Neuronal stem cell (in vitro differentiated cells): ENCODE measurements at regions not wholly inside any gene's neighbourhood (a gene's known extent, or its start where the extent isn't known, plus 50 kb on each side); places are given as distances from the start of the nearest gene placed in this dataset.

ENCODE experiments used
- DNase-seq: peaks from one replicate; pipeline ENCODE4 v3.0.0-alpha.2; 2013; ENCODE audit warnings: low spot score
- H2AFZ ChIP-seq: one replicate; pipeline ENCODE4 v1.6.1; 2013; ENCODE audit warnings: mild to moderate bottlenecking, low read length, inconsistent platforms
- H2AK5ac ChIP-seq: 2 replicates; pipeline ENCODE4 v1.6.1; 2013; ENCODE audit warnings: low read depth, mild to moderate bottlenecking, inconsistent platforms, low read length, moderate library complexity, mixed read lengths
- H2BK120ac ChIP-seq: 2 replicates; pipeline ENCODE4 v1.6.1; 2013; ENCODE audit warnings: low read depth, mild to moderate bottlenecking, inconsistent platforms, low read length, moderate library complexity, mixed read lengths
- H2BK12ac ChIP-seq: one replicate; pipeline ENCODE4 v1.6.1; 2013; ENCODE audit warnings: low read length, inconsistent platforms
- H2BK15ac ChIP-seq: 2 replicates; pipeline ENCODE4 v1.6.1; 2013; ENCODE audit warnings: mild to moderate bottlenecking, low read length, inconsistent platforms, mixed read lengths
- H2BK5ac ChIP-seq: one replicate; pipeline ENCODE4 v1.6.1; 2013; ENCODE audit warnings: inconsistent platforms, mild to moderate bottlenecking, low read length, moderate library complexity
- H3K14ac ChIP-seq: one replicate; pipeline ENCODE4 v1.6.1; 2013; ENCODE audit warnings: low read length, inconsistent platforms
- H3K18ac ChIP-seq: 2 replicates; pipeline ENCODE4 v1.6.1; 2013; ENCODE audit warnings: low read length, inconsistent platforms
- H3K23ac ChIP-seq: 2 replicates; pipeline ENCODE4 v1.6.1; 2013; ENCODE audit warnings: low read depth, mild to moderate bottlenecking, mixed read lengths, low read length, inconsistent platforms; ENCODE audit not compliant: poor library complexity
- H3K27ac ChIP-seq: replicated peaks from 3 replicates; pipeline ENCODE4 v1.5.1; 2013; ENCODE audit warnings: low read length, inconsistent platforms
- H3K27me3 ChIP-seq, 3 experiments: 2 replicates each; pipeline ENCODE4 v1.6.1; 2013; ENCODE audit warnings: low read length in 3 of 3, mild to moderate bottlenecking in 2 of 3, inconsistent platforms in 1 of 3, low read depth in 1 of 3, mixed read lengths in 1 of 3, moderate library complexity in 1 of 3; ENCODE audit not compliant: control insufficient read depth in 3 of 3, insufficient read depth in 3 of 3
- H3K36me3 ChIP-seq, 2 donors: replicated peaks in 1 of 2; 2 replicates each; pipeline ENCODE4 v1.6.1; 2013; ENCODE audit warnings: low read length in 2 of 2; ENCODE audit not compliant: control insufficient read depth in 2 of 2, insufficient read depth in 2 of 2
- H3K4ac ChIP-seq: 2 replicates; pipeline ENCODE4 v1.6.1; 2013; ENCODE audit warnings: inconsistent platforms, mild to moderate bottlenecking, low read length, moderate library complexity
- H3K4me1 ChIP-seq, 2 donors: 1 replicate in 1 of 2; 2 replicates in 1 of 2; pipeline ENCODE4 v1.6.1; 2013; ENCODE audit warnings: low read length in 2 of 2, low read depth in 1 of 2; ENCODE audit not compliant: control insufficient read depth in 2 of 2, insufficient read depth in 1 of 2
- H3K4me2 ChIP-seq: one replicate; pipeline ENCODE4 v1.6.1; 2013; ENCODE audit warnings: mild to moderate bottlenecking, low read length, inconsistent platforms; ENCODE audit not compliant: insufficient read depth, poor library complexity, severe bottlenecking
- H3K4me3 ChIP-seq, 2 donors: 2 replicates each; pipeline ENCODE4 v1.5.1; 2013; ENCODE audit warnings: low read length in 2 of 2, mild to moderate bottlenecking in 2 of 2, inconsistent platforms in 1 of 2, moderate library complexity in 1 of 2
- H3K79me1 ChIP-seq: one replicate; pipeline ENCODE4 v1.6.1; 2013; ENCODE audit warnings: low read depth, mild to moderate bottlenecking, inconsistent platforms, low read length, moderate library complexity
- H3K9ac ChIP-seq: one replicate; pipeline ENCODE4 v1.6.1; 2013; ENCODE audit warnings: mild to moderate bottlenecking, low read depth, low read length, inconsistent platforms; ENCODE audit not compliant: poor library complexity
- H3K9me3 ChIP-seq, 2 donors: replicated peaks in 1 of 2; 2 replicates each; pipeline versions ENCODE3 to v1.6.1; 2013; ENCODE audit warnings: low read length in 2 of 2, mild to moderate bottlenecking in 2 of 2, inconsistent platforms in 1 of 2, low read depth in 1 of 2, mixed read lengths in 1 of 2, moderate library complexity in 1 of 2; ENCODE audit not compliant: control insufficient read depth in 2 of 2, insufficient read depth in 1 of 2
- H4K8ac ChIP-seq: one replicate; pipeline ENCODE4 v1.6.1; 2013; ENCODE audit warnings: low read depth, mild to moderate bottlenecking, inconsistent platforms, low read length, moderate library complexity
- H4K91ac ChIP-seq: one replicate; pipeline ENCODE4 v1.6.1; 2013; ENCODE audit warnings: low read length, low read depth, mild to moderate bottlenecking, inconsistent platforms; ENCODE audit not compliant: poor library complexity
- WGBS, 2 donors: extraction: QIAGEN DNeasy Blood & Tissue Kit; methylation state at CpG; one replicate each; pipeline ENCODE4 v1.1.7; 2013; ENCODE audit warnings: missing lambda C conversion rate in 2 of 2, mixed read lengths in 1 of 2; ENCODE audit not compliant: insufficient read length in 2 of 2, insufficient replicate concordance in 1 of 2; ENCODE audit errors: extremely low coverage in 2 of 2; 5-methylcytosine and 5-hydroxymethylcytosine counted together

GRCh38 chr1:102821707-102822106 lies 286.6 kb downstream of the COL11A1 start:
- Histone ChIP-seq H3K4me3 (no peak overlapping the region), H3K27me3 (no peaks in the 10 kb centered on the region), H3K23ac (no peak overlapping the region), H2BK120ac (no peak overlapping the region), H2BK15ac (no peak overlapping the region), H2AFZ (no peak overlapping the region), H4K8ac (no peak overlapping the region), H3K36me3 (no peaks in the 10 kb centered on the region), H3K9ac (no peak overlapping the region), H3K4ac (no peak overlapping the region), H2AK5ac (no peak overlapping the region), H2BK12ac (no peak overlapping the region), H3K4me1 (no peaks in the 10 kb centered on the region), H3K4me2 (no peak overlapping the region), H3K18ac (no peak overlapping the region), H3K9me3 (no peaks in the 10 kb centered on the region), H4K91ac (no peak overlapping the region), H3K14ac (no peak overlapping the region), H3K27ac (no peak overlapping the region), H2BK5ac (no peak overlapping the region), H3K79me1 (no peaks in the 10 kb centered on the region)
- WGBS, 2 donors, result no CpG with 5 or more reads among the region's 1 CpG
- DNase-seq, result no peak

- Histone ChIP-seq H2AK5ac (no peak overlapping the region), H2BK12ac (no peak overlapping the region), H3K27ac (no peak overlapping the region), H2AFZ (no peak overlapping the region), H3K14ac (no peak overlapping the region), H3K27me3 (no peaks in the 10 kb centered on the region), H3K79me1 (no peaks in the 10 kb centered on the region), H2BK15ac (no peak overlapping the region), H4K8ac (no peak overlapping the region), H3K4ac (no peak overlapping the region), H4K91ac (no peak overlapping the region), H2BK120ac (no peak overlapping the region), H3K9ac (no peak overlapping the region), H3K4me3 (no peak overlapping the region), H3K4me1 (no peaks in the 10 kb centered on the region), H2BK5ac (no peak overlapping the region), H3K36me3 (no peaks in the 10 kb centered on the region), H3K4me2 (no peak overlapping the region), H3K18ac (no peak overlapping the region), H3K23ac (no peak overlapping the region), H3K9me3 (no peaks in the 10 kb centered on the region)
- WGBS, 2 donors, result no CpG with 5 or more reads among the region's 3 CpGs
- DNase-seq, result no peak
Observed at GRCh38 chr1:102800406-102800805, 307.9 kb downstream of the COL11A1 start.

GRCh38 chr1:102799496-102799895 lies 308.8 kb downstream of the COL11A1 start:
- Histone ChIP-seq H3K27ac (no peak overlapping the region), H2BK15ac (no peak overlapping the region), H2BK5ac (no peak overlapping the region), H4K8ac (no peak overlapping the region), H3K14ac (no peak overlapping the region), H4K91ac (no peak overlapping the region), H3K4me3 (no peak overlapping the region), H3K4ac (no peak overlapping the region), H2BK120ac (no peak overlapping the region), H3K4me1 (no peaks in the 10 kb centered on the region), H2BK12ac (no peak overlapping the region), H3K4me2 (no peak overlapping the region), H3K36me3 (no peaks in the 10 kb centered on the region), H3K9ac (no peak overlapping the region), H3K18ac (no peak overlapping the region), H2AK5ac (no peak overlapping the region), H2AFZ (no peak overlapping the region), H3K79me1 (no peaks in the 10 kb centered on the region), H3K9me3 (no peaks in the 10 kb centered on the region), H3K27me3 (no peaks in the 10 kb centered on the region), H3K23ac (no peak overlapping the region)
- WGBS, 2 donors, result no CpG with 5 or more reads among the region's 1 CpG
- DNase-seq, result no peak

GRCh38 chr1:102798718-102799117 lies 309.6 kb downstream of the COL11A1 start:
- H3K4ac ChIP-seq, result no peak overlapping the region
- no peak overlapping the region for H3K18ac ChIP-seq
- no peak overlapping the region for H2BK120ac ChIP-seq
- no peaks in the 10 kb centered on the region for H3K79me1 ChIP-seq
- no peaks in the 10 kb centered on the region for H3K27me3 ChIP-seq
- no peak overlapping the region for H2BK12ac ChIP-seq
- no peak overlapping the region for H4K91ac ChIP-seq
- no peak for DNase-seq
- no peak overlapping the region for H3K4me2 ChIP-seq
- H4K8ac ChIP-seq, result no peak overlapping the region
- no peak overlapping the region for H2BK5ac ChIP-seq
- H3K4me1 ChIP-seq, result no peaks in the 10 kb centered on the region
- H3K9me3 ChIP-seq, result no peaks in the 10 kb centered on the region
- no peak overlapping the region for H3K14ac ChIP-seq
- H3K36me3 ChIP-seq, result no peaks in the 10 kb centered on the region
- H3K9ac ChIP-seq, result no peak overlapping the region
- H3K23ac ChIP-seq, result no peak overlapping the region
- no peak overlapping the region for H2BK15ac ChIP-seq
- no peak overlapping the region for H2AFZ ChIP-seq
- H2AK5ac ChIP-seq, result no peak overlapping the region
- H3K4me3 ChIP-seq, result no peak overlapping the region
- no peak overlapping the region for H3K27ac ChIP-seq
